ENCODE measurements at regions not wholly inside any gene's neighbourhood (a gene's known extent, or its start where the extent isn't known, plus 50 kb on each side); places are given as distances from the start of the nearest gene placed in this dataset.

DNA sequence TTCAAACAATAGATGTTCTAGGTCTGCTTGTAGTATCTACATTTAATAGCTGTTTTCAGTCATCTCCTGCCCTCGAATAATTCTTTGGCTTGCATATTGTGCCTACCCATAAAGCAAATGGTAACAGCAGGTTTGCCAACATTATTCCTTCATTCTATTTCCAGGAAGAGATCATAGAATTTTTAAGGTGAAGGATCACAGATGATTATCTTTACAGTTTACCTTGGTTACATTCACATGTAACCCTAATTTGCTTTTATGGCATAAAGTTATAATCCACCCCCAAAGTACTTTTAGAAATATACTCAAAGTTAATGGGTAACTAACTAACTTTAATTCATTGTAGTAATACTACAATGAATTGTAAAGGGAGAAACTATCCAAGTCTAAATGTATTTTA lies 315.5 kb downstream of the NSUN3 start:
- in situ Hi-C loops (cut with MboI; ENCODE audit: low pct_ligation_motif_present in 1 of 4, low pct_unique_long_range_greater_than_20kb in 1 of 4, low sequenced_read_pairs in 3 of 4) (no loop called here), intact Hi-C loops (cut with DNase I; ENCODE audit: low total_unique reads) (no loop called here)
- no peaks in the 10 kb centered on the region for H3K27me3 ChIP-seq
- DNase-seq, result no peak
- no peak overlapping the region for H3K27ac ChIP-seq
- H3K9me3 ChIP-seq, result no peaks in the 10 kb centered on the region
- peaks cover 0 to 6% (median 0%) of the 10 kb centered on the region in 4 donors for H3K4me1 ChIP-seq
- H3K36me3 ChIP-seq, result no peaks in the 10 kb centered on the region
- TF ChIP-seq, protein P1, sequence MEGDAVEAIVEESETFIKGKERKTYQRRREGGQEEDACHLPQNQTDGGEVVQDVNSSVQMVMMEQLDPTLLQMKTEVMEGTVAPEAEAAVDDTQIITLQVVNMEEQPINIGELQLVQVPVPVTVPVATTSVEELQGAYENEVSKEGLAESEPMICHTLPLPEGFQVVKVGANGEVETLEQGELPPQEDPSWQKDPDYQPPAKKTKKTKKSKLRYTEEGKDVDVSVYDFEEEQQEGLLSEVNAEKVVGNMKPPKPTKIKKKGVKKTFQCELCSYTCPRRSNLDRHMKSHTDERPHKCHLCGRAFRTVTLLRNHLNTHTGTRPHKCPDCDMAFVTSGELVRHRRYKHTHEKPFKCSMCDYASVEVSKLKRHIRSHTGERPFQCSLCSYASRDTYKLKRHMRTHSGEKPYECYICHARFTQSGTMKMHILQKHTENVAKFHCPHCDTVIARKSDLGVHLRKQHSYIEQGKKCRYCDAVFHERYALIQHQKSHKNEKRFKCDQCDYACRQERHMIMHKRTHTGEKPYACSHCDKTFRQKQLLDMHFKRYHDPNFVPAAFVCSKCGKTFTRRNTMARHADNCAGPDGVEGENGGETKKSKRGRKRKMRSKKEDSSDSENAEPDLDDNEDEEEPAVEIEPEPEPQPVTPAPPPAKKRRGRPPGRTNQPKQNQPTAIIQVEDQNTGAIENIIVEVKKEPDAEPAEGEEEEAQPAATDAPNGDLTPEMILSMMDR (IDR thresholded peaks at IDR 0.05), result no peak
- TF ChIP-seq POLR2AphosphoS5 (IDR thresholded peaks at IDR 0.05) (no peak), EP300 (IDR thresholded peaks at IDR 0.05; ENCODE audit: low read depth) (no peak), POLR2A (IDR thresholded peaks at IDR 0.05) (no peak)
- 36 to 67% methylated on average over 1 of the region's 1 CpG for WGBS, 2 donors (ENCODE audit: low coverage in 1 of 2)
- no peak overlapping the region for H3K4me3 ChIP-seq

DNA sequence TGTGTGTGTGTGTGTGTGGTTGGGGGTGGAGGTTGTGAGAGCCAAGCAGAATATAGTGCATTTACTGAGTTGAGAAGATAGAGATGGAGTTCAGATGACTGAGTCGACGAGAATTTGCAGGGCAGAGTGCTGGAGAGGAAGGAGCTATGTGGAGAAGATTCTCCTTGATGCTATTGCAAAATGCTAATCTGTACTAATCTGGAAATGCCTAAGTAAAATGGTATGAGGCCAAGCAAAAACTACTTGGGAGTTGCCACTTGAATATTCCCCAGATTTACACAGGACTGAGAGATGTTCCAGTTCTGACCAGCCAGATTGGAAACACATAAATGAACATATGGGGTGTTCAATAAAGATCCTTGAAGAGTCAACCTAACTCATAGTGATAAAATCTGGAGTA lies 316.4 kb downstream of the NSUN3 start:
- peaks cover 0 to 6% (median 0%) of the 10 kb centered on the region in 4 donors for H3K4me1 ChIP-seq
- no peaks in the 10 kb centered on the region for H3K9me3 ChIP-seq
- in situ Hi-C loops (cut with MboI; ENCODE audit: low pct_ligation_motif_present in 1 of 4, low pct_unique_long_range_greater_than_20kb in 1 of 4, low sequenced_read_pairs in 3 of 4), result no loop called here
- no peak overlapping the region for H3K4me3 ChIP-seq
- no peak overlapping the region for H3K27ac ChIP-seq
- no peak for DNase-seq
- TF ChIP-seq, protein P1 (IDR thresholded peaks at IDR 0.05), result no peak
- TF ChIP-seq POLR2A (IDR thresholded peaks at IDR 0.05) (no peak), POLR2AphosphoS5 (IDR thresholded peaks at IDR 0.05) (no peak)
- no peaks in the 10 kb centered on the region for H3K27me3 ChIP-seq
- intact Hi-C loops (cut with DNase I; ENCODE audit: low total_unique reads), result no loop called here
- WGBS, 2 donors (ENCODE audit: low coverage in 1 of 2), result 84 to 89% methylated on average over 2 of the region's 2 CpGs
- no peaks in the 10 kb centered on the region for H3K36me3 ChIP-seq

DNA sequence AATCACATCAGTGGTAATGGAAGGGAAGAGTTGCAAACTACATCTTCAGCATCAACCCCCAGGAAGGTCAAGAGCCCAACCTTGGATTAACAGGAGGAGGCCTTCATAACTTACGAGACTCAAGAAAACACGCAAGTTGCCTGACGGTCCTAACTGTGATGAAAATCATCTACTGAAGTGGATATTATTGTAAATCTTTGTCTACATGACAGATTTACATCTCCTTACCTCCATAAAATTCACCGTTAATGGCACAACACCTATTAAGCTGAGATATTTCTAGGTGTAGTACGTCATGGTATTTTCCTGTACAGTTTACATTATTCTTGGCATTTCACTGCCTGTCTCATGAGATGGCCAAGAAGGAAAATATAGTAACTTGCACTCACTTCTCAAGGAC lies 332.0 kb downstream of the NSUN3 start:
- Histone ChIP-seq H3K4me3 (no peak overlapping the region), H3K27ac (no peak overlapping the region), H3K9me3 (no peaks in the 10 kb centered on the region), H3K36me3 (no peaks in the 10 kb centered on the region), H3K27me3 (no peaks in the 10 kb centered on the region), H3K4me1 (no peaks in the 10 kb centered on the region)
- DNase-seq, result no peak
- intact Hi-C loops (cut with DNase I; ENCODE audit: low total_unique reads) (no loop called here), in situ Hi-C loops (cut with MboI; ENCODE audit: low pct_ligation_motif_present in 1 of 4, low pct_unique_long_range_greater_than_20kb in 1 of 4, low sequenced_read_pairs in 3 of 4) (no loop called here)
- TF ChIP-seq, protein P1 (IDR thresholded peaks at IDR 0.05), result no peak
- TF ChIP-seq POLR2A (IDR thresholded peaks at IDR 0.05) (no peak), POLR2AphosphoS5 (IDR thresholded peaks at IDR 0.05) (no peak), EP300 (IDR thresholded peaks at IDR 0.05; ENCODE audit: low read depth) (no peak)
- 65 to 82% methylated on average over 5 of the region's 5 CpGs for whole genome bisulfite sequencing, 2 donors (ENCODE audit: low coverage in 1 of 2)

DNA sequence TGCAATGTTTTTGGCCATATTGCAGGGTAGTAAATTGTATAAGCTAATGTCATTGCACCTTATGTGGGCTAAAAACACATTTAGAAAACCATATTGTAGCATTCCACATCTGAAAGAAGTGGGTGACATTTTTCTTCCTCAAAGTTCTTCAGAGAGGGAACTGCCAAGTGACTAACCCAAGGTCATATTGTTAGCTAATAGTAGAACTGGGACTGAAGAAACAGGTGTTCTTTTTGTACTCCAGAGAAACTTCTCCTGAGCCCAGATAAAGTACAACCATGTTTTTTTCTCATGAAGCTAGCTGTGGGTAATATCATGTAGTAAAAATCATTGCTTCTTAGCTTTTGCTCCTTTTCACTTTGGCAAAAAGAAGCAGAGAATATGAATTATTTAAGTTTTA lies 333.0 kb downstream of the NSUN3 start:
- Histone ChIP-seq H3K27me3 (no peaks in the 10 kb centered on the region), H3K9me3 (no peaks in the 10 kb centered on the region), H3K4me1 (no peaks in the 10 kb centered on the region), H3K27ac (no peak overlapping the region), H3K36me3 (no peaks in the 10 kb centered on the region), H3K4me3 (no peak overlapping the region)
- no peak for DNase-seq
- in situ Hi-C loops (cut with MboI; ENCODE audit: low pct_ligation_motif_present in 1 of 4, low pct_unique_long_range_greater_than_20kb in 1 of 4, low sequenced_read_pairs in 3 of 4) (no loop called here), intact Hi-C loops (cut with DNase I; ENCODE audit: low total_unique reads) (no loop called here)
- TF ChIP-seq POLR2AphosphoS5 (IDR thresholded peaks at IDR 0.05), result no peak
- TF ChIP-seq POLR2A (IDR thresholded peaks at IDR 0.05), result no peak

DNA sequence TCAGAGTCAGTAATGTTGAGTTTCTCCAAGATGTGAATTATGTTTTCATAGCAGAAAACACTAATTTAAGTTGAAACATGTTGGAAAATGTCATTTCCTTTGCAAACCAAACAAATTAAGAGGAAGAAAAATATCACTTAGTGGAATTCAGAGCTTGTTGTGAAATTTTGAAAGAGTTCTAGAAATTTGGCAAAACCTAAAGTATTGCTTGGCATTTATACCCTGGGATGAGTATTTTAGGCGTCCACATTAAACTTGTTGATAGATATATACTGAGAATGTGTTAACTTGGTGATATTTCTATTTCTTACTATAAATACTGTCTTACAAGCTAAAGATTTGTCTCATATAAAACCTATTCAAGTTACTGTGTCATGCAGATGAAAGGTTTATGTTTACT lies 335.2 kb downstream of the NSUN3 start:
- Histone ChIP-seq H3K4me1 (no peaks in the 10 kb centered on the region), H3K36me3 (no peaks in the 10 kb centered on the region), H3K27me3 (no peaks in the 10 kb centered on the region), H3K4me3 (no peak overlapping the region), H3K27ac (no peak overlapping the region), H3K9me3 (no peaks in the 10 kb centered on the region)
- in situ Hi-C loops (cut with MboI; ENCODE audit: low pct_ligation_motif_present in 1 of 4, low pct_unique_long_range_greater_than_20kb in 1 of 4, low sequenced_read_pairs in 3 of 4) (no loop called here), intact Hi-C loops (cut with DNase I; ENCODE audit: low total_unique reads) (no loop called here)
- DNase-seq, result no peak
- WGBS, 2 donors (ENCODE audit: low coverage in 1 of 2), result 88 to 94% methylated on average over 1 of the region's 1 CpG
- TF ChIP-seq POLR2AphosphoS5 (IDR thresholded peaks at IDR 0.05) (no peak), POLR2A (IDR thresholded peaks at IDR 0.05) (no peak), EP300 (IDR thresholded peaks at IDR 0.05; ENCODE audit: low read depth) (no peak)
- TF ChIP-seq, protein P1 (IDR thresholded peaks at IDR 0.05), result no peak

Measured in transverse colon (tissue), 4 donors.